Calu3 (cell line): ENCODE measurements at regions not wholly inside any gene's neighbourhood (a gene's known extent, or its start where the extent isn't known, plus 50 kb on each side); places are given as distances from the start of the nearest gene placed in this dataset.

Experiments
- BruUV-seq: library from RNA; stranded (reverse); fragments of 400-500 nt; replicated peaks from 2 replicates; lab custom pipeline; 2021; lab: Mats Ljungman, UMichigan
- CTCF ChIA-PET: fragments of 300-600 bp; sonication (Branson Sonifier 250); formaldehyde crosslinking; loops from one replicate; lab custom pipeline; 2022; ENCODE audit warnings: antibody characterized with exemption; lab: Charles Lee
- DNase-seq: peaks from one replicate; pipeline ENCODE4 v3.0.0; 2022
- H3K27ac Mint-ChIP-seq: one replicate; pipeline ENCODE4 v1.8.0; 2022; ENCODE audit warnings: mixed read lengths; ENCODE audit not compliant: unreplicated experiment
- H3K27me3 Mint-ChIP-seq: one replicate; pipeline ENCODE4 v1.8.0; 2022; ENCODE audit warnings: mixed read lengths; ENCODE audit not compliant: unreplicated experiment
- H3K36me3 Mint-ChIP-seq: one replicate; pipeline ENCODE4 v1.8.0; 2022; ENCODE audit warnings: mild to moderate bottlenecking, moderate library complexity, mixed read lengths; ENCODE audit not compliant: insufficient read depth, unreplicated experiment
- H3K4me1 Mint-ChIP-seq: one replicate; pipeline ENCODE4 v1.8.0; 2022; ENCODE audit warnings: mild to moderate bottlenecking, low read depth, mixed read lengths; ENCODE audit not compliant: unreplicated experiment
- H3K4me3 Mint-ChIP-seq: one replicate; pipeline ENCODE4 v1.8.0; 2022; ENCODE audit warnings: mild to moderate bottlenecking, low read depth, moderate library complexity, mixed read lengths; ENCODE audit not compliant: unreplicated experiment
- H3K9me3 Mint-ChIP-seq: one replicate; pipeline ENCODE4 v1.8.0; 2022; ENCODE audit warnings: low read depth, mixed read lengths; ENCODE audit not compliant: unreplicated experiment
- intact Hi-C: fragments of 100-400 bp; cut with micrococcal nuclease; formaldehyde crosslinking; loops from one replicate; pipeline ENCODE4 v1.10.0; 2022; ENCODE audit not compliant: unreplicated experiment
- TF ChIP-seq, protein P1 (sequence below): fragments of 200-600 bp; IDR thresholded peaks from one replicate; pipeline ENCODE4 v1.8.0; 2022; ENCODE audit warnings: antibody characterized with exemption; ENCODE audit not compliant: unreplicated experiment

DNA sequence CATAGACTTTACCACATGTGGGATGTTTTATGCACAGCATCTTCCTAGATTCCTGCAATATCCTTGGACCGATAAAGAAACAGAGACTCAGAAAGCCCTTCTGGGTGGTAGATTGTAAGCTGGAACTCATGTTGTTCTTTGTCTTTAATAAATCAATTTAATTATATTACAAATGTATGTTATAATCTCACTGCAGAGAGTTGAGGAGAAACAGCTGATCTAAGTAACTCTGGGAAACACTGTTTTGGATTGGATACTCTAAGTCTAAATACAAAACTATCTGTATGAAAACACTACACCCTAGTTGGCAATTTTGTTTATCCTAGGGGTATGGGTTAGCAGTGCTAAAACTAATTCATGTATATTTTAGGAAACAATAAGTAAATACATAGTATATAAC is 1015.2 kb downstream of the XPNPEP1 start:
- no TSS peak for BruUV-seq
- H3K4me3 Mint-ChIP-seq = no peak overlapping the region
- DNase-seq = no peak
- no peak overlapping the region for H3K27ac Mint-ChIP-seq
- intact Hi-C loops = no loop called here
- TF ChIP-seq, protein P1, sequence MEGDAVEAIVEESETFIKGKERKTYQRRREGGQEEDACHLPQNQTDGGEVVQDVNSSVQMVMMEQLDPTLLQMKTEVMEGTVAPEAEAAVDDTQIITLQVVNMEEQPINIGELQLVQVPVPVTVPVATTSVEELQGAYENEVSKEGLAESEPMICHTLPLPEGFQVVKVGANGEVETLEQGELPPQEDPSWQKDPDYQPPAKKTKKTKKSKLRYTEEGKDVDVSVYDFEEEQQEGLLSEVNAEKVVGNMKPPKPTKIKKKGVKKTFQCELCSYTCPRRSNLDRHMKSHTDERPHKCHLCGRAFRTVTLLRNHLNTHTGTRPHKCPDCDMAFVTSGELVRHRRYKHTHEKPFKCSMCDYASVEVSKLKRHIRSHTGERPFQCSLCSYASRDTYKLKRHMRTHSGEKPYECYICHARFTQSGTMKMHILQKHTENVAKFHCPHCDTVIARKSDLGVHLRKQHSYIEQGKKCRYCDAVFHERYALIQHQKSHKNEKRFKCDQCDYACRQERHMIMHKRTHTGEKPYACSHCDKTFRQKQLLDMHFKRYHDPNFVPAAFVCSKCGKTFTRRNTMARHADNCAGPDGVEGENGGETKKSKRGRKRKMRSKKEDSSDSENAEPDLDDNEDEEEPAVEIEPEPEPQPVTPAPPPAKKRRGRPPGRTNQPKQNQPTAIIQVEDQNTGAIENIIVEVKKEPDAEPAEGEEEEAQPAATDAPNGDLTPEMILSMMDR = no peak
- no peaks in the 10 kb centered on the region for H3K27me3 Mint-ChIP-seq
- CTCF ChIA-PET = no interaction called here
- H3K4me1 Mint-ChIP-seq = no peaks in the 10 kb centered on the region
- no peaks in the 10 kb centered on the region for H3K36me3 Mint-ChIP-seq
- peaks cover 14% of the 10 kb centered on the region for H3K9me3 Mint-ChIP-seq

DNA sequence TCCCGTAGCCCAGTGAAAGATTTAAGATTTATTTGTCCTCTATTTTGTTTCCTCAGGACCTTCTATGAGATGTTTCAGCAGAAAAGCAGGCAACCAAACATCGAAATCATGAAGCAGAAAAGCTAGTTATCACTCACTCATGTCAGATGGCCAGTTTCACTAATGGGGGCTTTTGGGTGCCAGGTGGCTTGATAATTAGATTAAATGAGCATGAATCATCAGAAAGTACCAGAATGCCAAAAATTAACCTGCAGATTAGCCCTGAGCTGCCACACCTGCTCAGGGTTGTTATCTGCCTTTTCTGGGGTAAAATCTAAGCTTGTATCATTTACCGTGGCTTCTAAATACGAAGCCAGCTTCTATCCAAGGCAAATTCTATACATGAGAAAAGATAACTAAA is 1017.5 kb downstream of the XPNPEP1 start:
- no peaks in the 10 kb centered on the region for H3K27me3 Mint-ChIP-seq
- CTCF ChIA-PET = no interaction called here
- no peaks in the 10 kb centered on the region for H3K4me1 Mint-ChIP-seq
- H3K9me3 Mint-ChIP-seq = peaks cover 17% of the 10 kb centered on the region
- no peak overlapping the region for H3K27ac Mint-ChIP-seq
- TF ChIP-seq, protein P1 = no peak
- H3K4me3 Mint-ChIP-seq = no peak overlapping the region
- no TSS peak for BruUV-seq
- no peaks in the 10 kb centered on the region for H3K36me3 Mint-ChIP-seq
- no peak for DNase-seq
- intact Hi-C loops = no loop called here

DNA sequence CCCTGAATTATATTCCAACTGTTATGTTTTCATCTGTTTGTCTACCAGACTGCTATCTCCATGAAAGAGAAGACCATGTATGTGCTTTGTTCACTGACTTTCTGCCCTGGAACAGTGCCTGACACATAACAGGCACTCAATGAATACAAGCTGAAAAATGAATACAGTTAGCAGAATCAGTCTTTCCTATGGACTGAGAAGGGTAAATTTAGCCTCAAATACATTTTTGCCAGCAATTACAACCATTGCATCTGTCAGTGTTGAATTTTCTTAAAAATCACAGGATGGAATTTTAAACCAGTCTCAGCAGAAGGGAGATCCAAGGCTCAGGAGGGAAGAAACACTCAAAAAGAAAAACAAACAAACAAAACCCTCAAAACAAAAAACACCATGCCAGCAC is 1018.1 kb downstream of the XPNPEP1 start:
- no TSS peak for BruUV-seq
- no peak for DNase-seq
- intact Hi-C loops = no loop called here
- Mint-ChIP-seq H3K27me3 (no peaks in the 10 kb centered on the region), H3K36me3 (no peaks in the 10 kb centered on the region), H3K4me1 (no peaks in the 10 kb centered on the region), H3K27ac (no peak overlapping the region), H3K9me3 (peaks cover 17% of the 10 kb centered on the region), H3K4me3 (no peak overlapping the region)
- TF ChIP-seq, protein P1 = no peak
- CTCF ChIA-PET = no interaction called here

DNA sequence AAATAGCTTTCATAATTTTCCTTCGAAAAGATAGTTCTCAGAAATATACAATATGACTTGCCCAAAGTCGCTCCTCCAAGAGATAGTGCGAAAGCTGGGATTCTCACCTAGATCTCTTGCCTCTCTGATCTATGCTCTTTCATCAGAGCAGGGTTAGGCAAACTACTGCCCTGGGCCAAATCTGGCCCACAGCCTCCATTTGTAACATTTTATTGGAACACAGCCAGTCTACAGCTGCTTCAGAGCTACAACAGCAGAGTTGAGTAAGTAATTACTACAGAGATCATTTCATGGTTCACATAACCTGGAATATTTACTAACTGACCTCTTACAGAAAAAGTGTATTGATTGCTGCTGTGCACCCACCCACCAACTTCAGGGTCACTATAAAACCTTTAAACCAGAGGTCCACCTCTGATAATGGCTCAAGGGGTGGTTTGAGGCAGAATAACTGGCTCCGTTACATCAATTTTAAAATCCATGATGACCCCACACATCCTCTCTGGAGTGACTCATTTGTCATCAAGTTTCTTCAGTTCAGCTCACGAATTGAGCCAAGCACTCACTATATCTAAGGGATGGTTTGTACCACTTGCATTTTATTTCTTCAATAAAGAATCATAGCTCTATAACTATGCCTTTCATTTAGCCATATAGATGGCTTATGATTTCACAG is 1019.0 kb downstream of the XPNPEP1 start:
- TF ChIP-seq, protein P1 = no peak
- no peak for DNase-seq
- peaks cover 19% of the 10 kb centered on the region for H3K9me3 Mint-ChIP-seq
- H3K4me3 Mint-ChIP-seq = no peak overlapping the region
- CTCF ChIA-PET = no interaction called here
- BruUV-seq = no TSS peak
- H3K27me3 Mint-ChIP-seq = no peaks in the 10 kb centered on the region
- H3K4me1 Mint-ChIP-seq = no peaks in the 10 kb centered on the region
- H3K27ac Mint-ChIP-seq = no peak overlapping the region
- intact Hi-C loops = no loop called here
- no peaks in the 10 kb centered on the region for H3K36me3 Mint-ChIP-seq
